SK-N-SH treated with all-trans-retinoic acid at 6 μM for 48 hours (cell line): ENCODE measurements at regions not wholly inside any gene's neighbourhood (a gene's known extent, or its start where the extent isn't known, plus 50 kb on each side); places are given as distances from the start of the nearest gene placed in this dataset.

Experiments used
- ATAC-seq: fragments of 200-7000 bp; cut with Tn5 transposase; 3 replicates; pipeline ENCODE4 v1.9.1; 2020; ENCODE audit warnings: mild to moderate bottlenecking, moderate library complexity
- ARNTL ChIP-seq: fragments of 450-650 bp; formaldehyde crosslinking; IDR thresholded peaks from 2 replicates; pipeline ENCODE4 v1.5.0; 2020; ENCODE audit warnings: low read depth, mild to moderate bottlenecking, moderate library complexity, borderline replicate concordance
- BACH2 ChIP-seq: fragments of 250-450 bp; sonication (Bioruptor Pico); IDR thresholded peaks from 2 replicates; pipeline ENCODE4 v1.9.0; 2021; ENCODE audit warnings: mild to moderate bottlenecking, borderline replicate concordance
- CSDC2 ChIP-seq: fragments of 250-450 bp; sonication (Bioruptor Pico); IDR thresholded peaks from 2 replicates; pipeline ENCODE4 v1.5.0; 2020; ENCODE audit warnings: mild to moderate bottlenecking, moderate library complexity
- ESRRG ChIP-seq: fragments of 250-450 bp; sonication (Bioruptor Pico); IDR thresholded peaks from 2 replicates; pipeline ENCODE4 v1.6.1; 2021; ENCODE audit warnings: mild to moderate bottlenecking
- ISL1 ChIP-seq: fragments of 250-450 bp; sonication (Bioruptor Pico); IDR thresholded peaks from 2 replicates; pipeline ENCODE4 v2.1.2; 2022; ENCODE audit warnings: mild to moderate bottlenecking, moderate library complexity
- PPARA ChIP-seq: fragments of 250-450 bp; sonication (Bioruptor Pico); IDR thresholded peaks from 2 replicates; pipeline ENCODE4 v1.5.0; 2020; ENCODE audit warnings: mild to moderate bottlenecking, borderline replicate concordance
- SNAI2 ChIP-seq: fragments of 250-450 bp; sonication (Bioruptor Pico); IDR thresholded peaks from 2 replicates; pipeline ENCODE4 v1.5.0; 2020; ENCODE audit warnings: mild to moderate bottlenecking, moderate library complexity
- TCF4 ChIP-seq: fragments of 250-450 bp; sonication (Bioruptor Pico); IDR thresholded peaks from 2 replicates; pipeline ENCODE4 v1.8.0; 2021; ENCODE audit warnings: mild to moderate bottlenecking, moderate library complexity, borderline replicate concordance
- TOX ChIP-seq: fragments of 250-450 bp; sonication (Bioruptor Pico); IDR thresholded peaks from 2 replicates; pipeline ENCODE4 v1.8.0; 2021; ENCODE audit warnings: mild to moderate bottlenecking, moderate library complexity, borderline replicate concordance
- ZC3H10 ChIP-seq: fragments of 250-450 bp; sonication (Bioruptor Pico); IDR thresholded peaks from 2 replicates; pipeline ENCODE4 v1.5.1; 2021; ENCODE audit warnings: mild to moderate bottlenecking, moderate library complexity
- ZFP3 ChIP-seq: fragments of 250-450 bp; sonication (Bioruptor Pico); IDR thresholded peaks from 2 replicates; pipeline ENCODE4 v1.5.0; 2020; ENCODE audit warnings: mild to moderate bottlenecking, moderate library complexity
- ZNF565 ChIP-seq: fragments of 450-650 bp; formaldehyde crosslinking; conservative IDR thresholded peaks from 2 replicates; pipeline ENCODE4 v1.5.0; 2020; ENCODE audit warnings: low read depth, mild to moderate bottlenecking, moderate library complexity
- ZNF8 ChIP-seq: fragments of 450-650 bp; formaldehyde crosslinking; IDR thresholded peaks from 2 replicates; pipeline ENCODE4 v1.5.0; 2020; ENCODE audit warnings: mild to moderate bottlenecking, moderate library complexity
- TF ChIP-seq, protein P1 (sequence below): fragments of 250-450 bp; sonication (Bioruptor Pico); IDR thresholded peaks from 2 replicates; pipeline ENCODE4 v1.8.0; 2021; ENCODE audit warnings: low read depth, mild to moderate bottlenecking, moderate library complexity, borderline replicate concordance
- TF ChIP-seq, protein P2 (sequence below): fragments of 250-450 bp; sonication (Bioruptor Pico); IDR thresholded peaks from 2 replicates; pipeline ENCODE4 v1.5.1; 2021; ENCODE audit warnings: mild to moderate bottlenecking, moderate library complexity
- TF ChIP-seq, protein P3 (sequence below): fragments of 250-450 bp; sonication (Bioruptor Pico); IDR thresholded peaks from 2 replicates; pipeline ENCODE4 v1.5.0; 2020; ENCODE audit warnings: mild to moderate bottlenecking, moderate library complexity

DNA sequence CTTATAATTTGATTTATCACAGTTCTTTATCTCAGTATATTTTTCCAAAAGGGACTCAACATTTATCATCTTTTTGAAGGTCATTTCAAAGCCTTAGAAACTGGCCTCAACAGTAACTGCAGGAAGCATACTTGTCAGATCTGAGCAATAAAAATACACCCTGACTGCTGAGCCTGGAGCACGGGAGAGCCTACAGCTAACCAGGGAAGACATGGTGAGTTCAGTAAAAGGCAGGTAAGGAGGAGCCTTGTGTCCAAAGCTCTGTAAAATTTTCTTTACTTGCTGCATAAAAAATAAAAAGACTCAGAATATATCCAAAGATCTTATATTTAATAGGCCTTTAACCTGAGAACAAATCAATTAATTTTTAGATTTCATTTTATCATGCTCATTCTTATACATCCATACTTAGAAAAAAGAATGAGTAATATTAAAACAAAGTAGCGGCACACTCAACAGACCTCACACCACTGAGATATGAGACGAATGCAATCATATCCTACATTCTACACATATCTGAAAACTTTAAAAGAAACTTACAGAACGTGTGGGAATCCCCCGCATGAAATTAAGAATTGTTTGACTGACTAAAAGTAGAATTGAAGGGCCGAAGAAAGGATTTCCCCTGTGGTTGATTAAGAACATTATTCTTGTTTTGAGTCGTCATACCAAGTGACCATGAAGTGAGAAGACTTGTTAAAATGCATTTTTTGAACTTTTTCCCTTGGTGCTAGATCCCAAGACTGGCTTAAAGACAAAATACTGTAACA is 296.4 kb upstream of the MKLN1 start:
- ATAC-seq, result no peak
- no peak for TF ChIP-seq ESRRG (CRISPR knock-in tag)
- TF ChIP-seq TCF4 (CRISPR knock-in tag), result no peak
- no peak for TF ChIP-seq SNAI2 (CRISPR knock-in tag)
- no peak for TF ChIP-seq ZNF8 (CRISPR knock-in tag)
- TF ChIP-seq, protein P1, sequence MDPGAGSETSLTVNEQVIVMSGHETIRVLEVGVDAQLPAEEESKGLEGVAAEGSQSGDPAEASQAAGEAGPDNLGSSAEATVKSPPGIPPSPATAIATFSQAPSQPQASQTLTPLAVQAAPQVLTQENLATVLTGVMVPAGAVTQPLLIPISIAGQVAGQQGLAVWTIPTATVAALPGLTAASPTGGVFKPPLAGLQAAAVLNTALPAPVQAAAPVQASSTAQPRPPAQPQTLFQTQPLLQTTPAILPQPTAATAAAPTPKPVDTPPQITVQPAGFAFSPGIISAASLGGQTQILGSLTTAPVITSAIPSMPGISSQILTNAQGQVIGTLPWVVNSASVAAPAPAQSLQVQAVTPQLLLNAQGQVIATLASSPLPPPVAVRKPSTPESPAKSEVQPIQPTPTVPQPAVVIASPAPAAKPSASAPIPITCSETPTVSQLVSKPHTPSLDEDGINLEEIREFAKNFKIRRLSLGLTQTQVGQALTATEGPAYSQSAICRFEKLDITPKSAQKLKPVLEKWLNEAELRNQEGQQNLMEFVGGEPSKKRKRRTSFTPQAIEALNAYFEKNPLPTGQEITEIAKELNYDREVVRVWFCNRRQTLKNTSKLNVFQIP (CRISPR knock-in tag), result no peak

DNA sequence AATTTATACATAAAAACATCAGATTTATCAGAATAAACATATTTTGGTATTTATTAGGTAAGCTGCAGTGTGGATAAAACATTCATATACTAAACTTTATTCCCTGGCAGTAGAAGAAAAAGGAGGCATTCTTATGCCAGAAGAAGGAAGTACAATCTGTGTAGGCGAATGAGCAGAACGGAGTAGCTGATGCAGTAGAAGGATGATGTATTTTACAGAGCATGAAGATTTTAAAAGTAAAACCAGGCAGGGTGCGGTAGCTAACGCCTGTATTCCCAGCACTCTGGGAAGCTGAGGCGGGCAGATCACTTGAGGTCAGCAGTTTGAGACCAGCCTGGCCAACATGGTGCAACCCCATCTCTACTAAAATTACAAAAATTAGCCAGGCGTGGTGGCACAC is 294.9 kb upstream of the MKLN1 start:
- no peak for ATAC-seq
- no peak for TF ChIP-seq TCF4 (CRISPR knock-in tag)
- no peak for TF ChIP-seq ARNTL (CRISPR knock-in tag)
- TF ChIP-seq CSDC2 (CRISPR knock-in tag), result no peak
- TF ChIP-seq, protein P1 (CRISPR knock-in tag), result no peak
- TF ChIP-seq TOX (CRISPR knock-in tag), result no peak
- no peak for TF ChIP-seq ZNF565 (CRISPR knock-in tag)
- TF ChIP-seq ZFP3 (CRISPR knock-in tag), result no peak
- no peak for TF ChIP-seq ISL1 (CRISPR knock-in tag)
- TF ChIP-seq, protein P2, sequence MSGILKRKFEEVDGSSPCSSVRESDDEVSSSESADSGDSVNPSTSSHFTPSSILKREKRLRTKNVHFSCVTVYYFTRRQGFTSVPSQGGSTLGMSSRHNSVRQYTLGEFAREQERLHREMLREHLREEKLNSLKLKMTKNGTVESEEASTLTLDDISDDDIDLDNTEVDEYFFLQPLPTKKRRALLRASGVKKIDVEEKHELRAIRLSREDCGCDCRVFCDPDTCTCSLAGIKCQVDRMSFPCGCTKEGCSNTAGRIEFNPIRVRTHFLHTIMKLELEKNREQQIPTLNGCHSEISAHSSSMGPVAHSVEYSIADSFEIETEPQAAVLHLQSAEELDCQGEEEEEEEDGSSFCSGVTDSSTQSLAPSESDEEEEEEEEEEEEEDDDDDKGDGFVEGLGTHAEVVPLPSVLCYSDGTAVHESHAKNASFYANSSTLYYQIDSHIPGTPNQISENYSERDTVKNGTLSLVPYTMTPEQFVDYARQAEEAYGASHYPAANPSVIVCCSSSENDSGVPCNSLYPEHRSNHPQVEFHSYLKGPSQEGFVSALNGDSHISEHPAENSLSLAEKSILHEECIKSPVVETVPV (CRISPR knock-in tag), result no peak
- TF ChIP-seq ESRRG (CRISPR knock-in tag), result no peak
- TF ChIP-seq, protein P3, sequence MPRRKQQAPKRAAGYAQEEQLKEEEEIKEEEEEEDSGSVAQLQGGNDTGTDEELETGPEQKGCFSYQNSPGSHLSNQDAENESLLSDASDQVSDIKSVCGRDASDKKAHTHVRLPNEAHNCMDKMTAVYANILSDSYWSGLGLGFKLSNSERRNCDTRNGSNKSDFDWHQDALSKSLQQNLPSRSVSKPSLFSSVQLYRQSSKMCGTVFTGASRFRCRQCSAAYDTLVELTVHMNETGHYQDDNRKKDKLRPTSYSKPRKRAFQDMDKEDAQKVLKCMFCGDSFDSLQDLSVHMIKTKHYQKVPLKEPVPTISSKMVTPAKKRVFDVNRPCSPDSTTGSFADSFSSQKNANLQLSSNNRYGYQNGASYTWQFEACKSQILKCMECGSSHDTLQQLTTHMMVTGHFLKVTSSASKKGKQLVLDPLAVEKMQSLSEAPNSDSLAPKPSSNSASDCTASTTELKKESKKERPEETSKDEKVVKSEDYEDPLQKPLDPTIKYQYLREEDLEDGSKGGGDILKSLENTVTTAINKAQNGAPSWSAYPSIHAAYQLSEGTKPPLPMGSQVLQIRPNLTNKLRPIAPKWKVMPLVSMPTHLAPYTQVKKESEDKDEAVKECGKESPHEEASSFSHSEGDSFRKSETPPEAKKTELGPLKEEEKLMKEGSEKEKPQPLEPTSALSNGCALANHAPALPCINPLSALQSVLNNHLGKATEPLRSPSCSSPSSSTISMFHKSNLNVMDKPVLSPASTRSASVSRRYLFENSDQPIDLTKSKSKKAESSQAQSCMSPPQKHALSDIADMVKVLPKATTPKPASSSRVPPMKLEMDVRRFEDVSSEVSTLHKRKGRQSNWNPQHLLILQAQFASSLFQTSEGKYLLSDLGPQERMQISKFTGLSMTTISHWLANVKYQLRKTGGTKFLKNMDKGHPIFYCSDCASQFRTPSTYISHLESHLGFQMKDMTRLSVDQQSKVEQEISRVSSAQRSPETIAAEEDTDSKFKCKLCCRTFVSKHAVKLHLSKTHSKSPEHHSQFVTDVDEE, result no peak

DNA sequence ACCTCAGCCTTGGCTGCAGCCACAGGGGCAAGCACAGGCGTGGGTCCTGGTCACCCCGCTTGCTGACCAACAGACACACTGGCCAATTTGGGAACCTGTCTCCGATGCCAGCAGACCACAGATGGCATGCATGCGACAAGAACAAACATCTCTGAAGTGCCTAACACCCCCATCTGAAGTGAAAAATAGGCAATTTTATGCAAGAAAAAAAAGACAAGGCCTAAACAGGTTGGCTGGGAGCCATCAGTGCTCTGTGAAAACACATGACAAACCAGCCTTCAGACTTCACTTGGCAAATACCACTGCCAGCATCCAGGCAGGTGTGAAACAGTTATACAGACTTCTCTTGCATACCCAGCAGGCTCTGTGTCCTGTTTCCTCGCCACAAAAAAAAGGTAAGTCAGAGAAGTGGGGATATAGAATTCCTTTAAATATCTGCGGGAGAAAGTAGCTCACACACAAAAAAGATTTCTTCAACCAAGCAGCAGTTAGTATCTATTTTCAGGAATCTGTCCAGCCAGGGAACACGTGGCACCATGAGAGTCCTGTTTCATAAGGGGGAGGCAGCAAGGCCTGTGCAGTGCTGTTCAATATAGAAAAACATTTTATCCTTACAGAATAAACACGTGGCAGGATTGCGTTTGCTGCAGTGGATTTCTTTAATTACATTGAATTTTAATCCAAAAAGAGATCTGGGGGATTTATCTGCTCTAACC is 293.4 kb upstream of the MKLN1 start:
- ATAC-seq, result no peak
- TF ChIP-seq BACH2 (CRISPR knock-in tag) (no peak), PPARA (no peak), ZC3H10 (CRISPR knock-in tag) (no peak)
- TF ChIP-seq, protein P2 (CRISPR knock-in tag), result no peak
- TF ChIP-seq, protein P1 (CRISPR knock-in tag), result no peak
